B cell (primary cell): ENCODE measurements at regions not wholly inside any gene's neighbourhood (a gene's known extent, or its start where the extent isn't known, plus 50 kb on each side); places are given as distances from the start of the nearest gene placed in this dataset.

Experiments used
- CTCF ChIP-seq: fragments of 200-600 bp; IDR thresholded peaks from one replicate; pipeline ENCODE4 v1.8.0; 2022; ENCODE audit warnings: antibody characterized with exemption, mild to moderate bottlenecking
- EZH2 ChIP-seq: IDR thresholded peaks from 2 replicates; pipeline ENCODE4 v1.6.1; 2012; ENCODE audit warnings: borderline replicate concordance, low read depth, mild to moderate bottlenecking, moderate library complexity, low read length; ENCODE audit not compliant: insufficient read depth, poor library complexity, severe bottlenecking

DNA sequence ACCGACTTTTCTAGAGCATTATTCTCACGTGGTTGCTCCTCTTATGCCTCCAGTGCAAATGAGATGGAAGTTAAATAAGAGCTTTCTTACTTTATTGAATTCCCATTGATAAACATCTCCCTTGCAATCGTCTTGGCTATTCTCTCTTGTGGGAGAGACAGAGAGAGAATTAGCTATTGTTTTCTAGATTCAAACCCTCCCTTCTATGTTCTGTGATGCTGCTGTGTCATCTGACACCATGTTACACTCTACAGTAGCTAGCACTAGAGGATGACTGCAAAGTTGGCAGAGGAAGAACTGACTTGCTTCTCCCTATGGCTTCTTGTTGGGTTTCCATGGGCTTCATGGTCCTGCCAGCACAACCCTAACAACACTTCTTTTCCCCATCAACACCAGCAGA is 134.6 kb upstream of the RANBP3L start:
- no peak for TF ChIP-seq CTCF
- TF ChIP-seq EZH2 = no peak
